DND-41 (cell line): ENCODE measurements at regions not wholly inside any gene's neighbourhood (a gene's known extent, or its start where the extent isn't known, plus 50 kb on each side); places are given as distances from the start of the nearest gene placed in this dataset.
"Not testable (repeated sequence)": the region's sequence is repeated elsewhere in the genome, so short reads cannot be mapped to it uniquely, and the experiment has no call there.

Experiments
- ATAC-seq: fragments of 200-7000 bp; cut with Tn5 transposase; 3 replicates; pipeline ENCODE4 v1.9.1; 2021; ENCODE audit warnings: low read depth; ENCODE audit not compliant: insufficient read depth
- DNase-seq: peaks from one replicate; pipeline ENCODE4 v3.0.0-alpha.2; 2020
- H2AFZ ChIP-seq: 2 replicates; pipeline ENCODE4 v1.6.0; 2012; ENCODE audit warnings: low read depth, low read length
- H3K27ac ChIP-seq: 2 replicates; pipeline ENCODE4 v1.5.1; 2012; ENCODE audit warnings: low read length, inconsistent platforms
- H3K27me3 ChIP-seq: fragments of 200-600 bp; sonication (generic); 2 replicates; pipeline ENCODE4 v1.6.0; 2012; ENCODE audit warnings: low read length, mild to moderate bottlenecking, inconsistent platforms; ENCODE audit not compliant: insufficient read depth, poor library complexity
- H3K36me3 ChIP-seq: 2 replicates; pipeline ENCODE4 v1.5.1; 2012; ENCODE audit warnings: low read length, inconsistent platforms; ENCODE audit not compliant: insufficient read depth
- H3K4me1 ChIP-seq: 2 replicates; pipeline ENCODE4 v1.5.1; 2012; ENCODE audit warnings: mild to moderate bottlenecking, low read length; ENCODE audit not compliant: insufficient read depth
- H3K4me2 ChIP-seq: 2 replicates; pipeline ENCODE4 v1.6.0; 2012; ENCODE audit warnings: mild to moderate bottlenecking, moderate library complexity, low read length, inconsistent platforms; ENCODE audit not compliant: insufficient read depth
- H3K4me3 ChIP-seq, 2 experiments: fragments of 200-600 bp in 1 of 2; shearing (Covaris generic) in 1 of 2; 2 replicates each; pipeline ENCODE4 v1.5.1; 2012 to 2016; ENCODE audit warnings: inconsistent platforms in 2 of 2, low read length in 2 of 2, mild to moderate bottlenecking in 2 of 2, low read depth in 1 of 2, moderate library complexity in 1 of 2
- H3K79me2 ChIP-seq: 2 replicates; pipeline ENCODE4 v1.6.0; 2012; ENCODE audit warnings: low read length, inconsistent platforms; ENCODE audit not compliant: insufficient read depth
- H3K9ac ChIP-seq: 2 replicates; pipeline ENCODE4 v1.6.0; 2012; ENCODE audit warnings: low read depth, mild to moderate bottlenecking, inconsistent platforms, low read length, moderate library complexity
- H3K9me3 ChIP-seq: 2 replicates; pipeline ENCODE4 v1.5.1; 2012; ENCODE audit warnings: low read length, moderate library complexity, mild to moderate bottlenecking, inconsistent platforms; ENCODE audit not compliant: insufficient read depth, severe bottlenecking
- H4K20me1 ChIP-seq: 2 replicates; pipeline ENCODE4 v1.6.0; 2012; ENCODE audit warnings: low read length; ENCODE audit not compliant: insufficient read depth
- EZH2 ChIP-seq: IDR thresholded peaks from 3 replicates; pipeline ENCODE4 v1.6.1; 2012; ENCODE audit warnings: borderline replicate concordance, low read depth, mild to moderate bottlenecking, moderate library complexity, low read length, inconsistent platforms; ENCODE audit not compliant: severe bottlenecking
- TF ChIP-seq, protein P1 (sequence below): IDR thresholded peaks from 2 replicates; pipeline ENCODE4 v1.5.1; 2012; ENCODE audit warnings: borderline replicate concordance, low read length, moderate library complexity, mild to moderate bottlenecking; ENCODE audit not compliant: poor library complexity, severe bottlenecking; ENCODE audit errors: extremely low read depth

- no peak overlapping the region for H3K27ac ChIP-seq
- no peaks in the 10 kb centered on the region for H3K27me3 ChIP-seq
- no peaks in the 10 kb centered on the region for H3K79me2 ChIP-seq
- TF ChIP-seq EZH2 = no peak
- TF ChIP-seq, protein P1, sequence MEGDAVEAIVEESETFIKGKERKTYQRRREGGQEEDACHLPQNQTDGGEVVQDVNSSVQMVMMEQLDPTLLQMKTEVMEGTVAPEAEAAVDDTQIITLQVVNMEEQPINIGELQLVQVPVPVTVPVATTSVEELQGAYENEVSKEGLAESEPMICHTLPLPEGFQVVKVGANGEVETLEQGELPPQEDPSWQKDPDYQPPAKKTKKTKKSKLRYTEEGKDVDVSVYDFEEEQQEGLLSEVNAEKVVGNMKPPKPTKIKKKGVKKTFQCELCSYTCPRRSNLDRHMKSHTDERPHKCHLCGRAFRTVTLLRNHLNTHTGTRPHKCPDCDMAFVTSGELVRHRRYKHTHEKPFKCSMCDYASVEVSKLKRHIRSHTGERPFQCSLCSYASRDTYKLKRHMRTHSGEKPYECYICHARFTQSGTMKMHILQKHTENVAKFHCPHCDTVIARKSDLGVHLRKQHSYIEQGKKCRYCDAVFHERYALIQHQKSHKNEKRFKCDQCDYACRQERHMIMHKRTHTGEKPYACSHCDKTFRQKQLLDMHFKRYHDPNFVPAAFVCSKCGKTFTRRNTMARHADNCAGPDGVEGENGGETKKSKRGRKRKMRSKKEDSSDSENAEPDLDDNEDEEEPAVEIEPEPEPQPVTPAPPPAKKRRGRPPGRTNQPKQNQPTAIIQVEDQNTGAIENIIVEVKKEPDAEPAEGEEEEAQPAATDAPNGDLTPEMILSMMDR = no peak
- H3K4me2 ChIP-seq = no peak overlapping the region
- no peak overlapping the region for H2AFZ ChIP-seq
- H3K9me3 ChIP-seq = no peaks in the 10 kb centered on the region
- ATAC-seq = no peak
- no peak for DNase-seq
- no peaks in the 10 kb centered on the region for H3K36me3 ChIP-seq
- no peaks in the 10 kb centered on the region for H3K4me1 ChIP-seq
- no peaks in the 10 kb centered on the region for H4K20me1 ChIP-seq
- H3K9ac ChIP-seq = no peak overlapping the region
- H3K4me3 ChIP-seq = no peak overlapping the region
Observed at GRCh38 chr2:163138947-163139346, 300.4 kb upstream of the KCNH7 start.

DNA sequence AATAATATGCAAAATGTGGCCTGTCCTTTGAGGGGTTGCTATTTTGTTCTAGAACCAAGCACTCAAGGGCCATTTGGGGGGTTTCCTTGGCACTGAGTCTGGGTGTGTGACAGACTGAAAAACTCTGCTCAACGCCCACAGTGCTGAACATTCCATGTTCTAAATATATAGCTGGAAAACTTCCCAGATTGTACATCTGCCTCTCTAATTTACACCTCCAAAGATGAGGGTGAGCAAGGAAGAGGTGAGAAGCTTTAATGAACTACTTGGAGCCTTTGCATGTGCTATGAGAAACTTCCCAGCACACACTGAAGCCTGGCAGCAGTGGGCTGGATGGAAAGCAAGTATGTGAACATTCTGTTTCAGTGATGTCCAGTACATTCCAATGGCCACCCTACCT is 296.7 kb upstream of the KCNH7 start:
- no peak for DNase-seq
- H3K36me3 ChIP-seq = no peaks in the 10 kb centered on the region
- no peaks in the 10 kb centered on the region for H3K27me3 ChIP-seq
- H3K9ac ChIP-seq = no peak overlapping the region
- H3K27ac ChIP-seq = no peak overlapping the region
- no peak overlapping the region for H3K4me3 ChIP-seq
- TF ChIP-seq, protein P1 = no peak
- TF ChIP-seq EZH2 = no peak
- no peaks in the 10 kb centered on the region for H3K9me3 ChIP-seq
- no peaks in the 10 kb centered on the region for H3K79me2 ChIP-seq
- no peaks in the 10 kb centered on the region for H3K4me1 ChIP-seq
- no peaks in the 10 kb centered on the region for H4K20me1 ChIP-seq
- no peak overlapping the region for H3K4me2 ChIP-seq
- no peak overlapping the region for H2AFZ ChIP-seq
- no peak for ATAC-seq

- ATAC-seq (no peak), DNase-seq (no peak)
- no peak for TF ChIP-seq EZH2
- TF ChIP-seq, protein P1 = no peak
- Histone ChIP-seq H3K9me3 (no peaks in the 10 kb centered on the region), H3K27me3 (no peaks in the 10 kb centered on the region), H3K4me1 (no peaks in the 10 kb centered on the region), H3K9ac (no peak overlapping the region), H4K20me1 (no peaks in the 10 kb centered on the region), H3K4me2 (no peak overlapping the region), H3K27ac (no peak overlapping the region), H3K4me3 (no peak overlapping the region), H3K36me3 (no peaks in the 10 kb centered on the region), H3K79me2 (no peaks in the 10 kb centered on the region), H2AFZ (no peak overlapping the region)
Observed at GRCh38 chr2:163133602-163134001, 295.0 kb upstream of the KCNH7 start.

- H3K79me2 ChIP-seq = no peaks in the 10 kb centered on the region
- H3K4me1 ChIP-seq = no peaks in the 10 kb centered on the region
- H3K4me3 ChIP-seq = no peak overlapping the region
- ATAC-seq = no peak
- no peaks in the 10 kb centered on the region for H3K36me3 ChIP-seq
- no peaks in the 10 kb centered on the region for H3K9me3 ChIP-seq
- no peaks in the 10 kb centered on the region for H3K27me3 ChIP-seq
- no peaks in the 10 kb centered on the region for H4K20me1 ChIP-seq
- no peak overlapping the region for H3K4me2 ChIP-seq
- H2AFZ ChIP-seq = no peak overlapping the region
- no peak overlapping the region for H3K9ac ChIP-seq
- H3K27ac ChIP-seq = no peak overlapping the region
- TF ChIP-seq, protein P1 = peak; percentile 55
- TF ChIP-seq EZH2 = no peak
- no peak for DNase-seq
Observed at GRCh38 chr2:163132850-163133249, 294.3 kb upstream of the KCNH7 start.

DNA sequence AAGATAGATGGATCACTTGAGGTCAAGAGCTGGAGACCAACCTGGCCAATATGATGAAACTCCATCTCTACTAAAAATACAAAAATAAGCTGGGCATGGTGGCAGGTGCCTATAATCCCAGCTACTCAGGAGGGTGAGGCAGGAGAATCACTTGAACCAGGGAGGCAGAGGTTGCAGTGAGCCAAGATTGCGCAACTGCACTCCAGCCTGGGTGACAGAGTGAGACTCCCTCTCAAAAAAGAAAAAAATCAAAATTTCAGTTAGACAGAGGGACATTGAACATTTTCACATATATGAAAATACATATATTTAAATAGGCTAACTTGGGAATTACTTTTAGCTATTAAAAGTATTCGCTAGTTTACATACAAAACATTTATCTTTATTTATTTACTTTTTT is 293.6 kb upstream of the KCNH7 start:
- H3K27me3 ChIP-seq, H4K20me1 ChIP-seq, ATAC-seq, H3K4me3 ChIP-seq, H3K27ac ChIP-seq, H3K9ac ChIP-seq, H3K4me1 ChIP-seq, H3K36me3 ChIP-seq, H3K9me3 ChIP-seq, H3K79me2 ChIP-seq, H2AFZ ChIP-seq, DNase-seq, H3K4me2 ChIP-seq: not testable (repeated sequence)
